ENCODE measurements at regions not wholly inside any gene's neighbourhood (a gene's known extent, or its start where the extent isn't known, plus 50 kb on each side); places are given as distances from the start of the nearest gene placed in this dataset.
"Not testable (repeated sequence)": the region's sequence is repeated elsewhere in the genome, so short reads cannot be mapped to it uniquely, and the experiment has no call there.

DNA sequence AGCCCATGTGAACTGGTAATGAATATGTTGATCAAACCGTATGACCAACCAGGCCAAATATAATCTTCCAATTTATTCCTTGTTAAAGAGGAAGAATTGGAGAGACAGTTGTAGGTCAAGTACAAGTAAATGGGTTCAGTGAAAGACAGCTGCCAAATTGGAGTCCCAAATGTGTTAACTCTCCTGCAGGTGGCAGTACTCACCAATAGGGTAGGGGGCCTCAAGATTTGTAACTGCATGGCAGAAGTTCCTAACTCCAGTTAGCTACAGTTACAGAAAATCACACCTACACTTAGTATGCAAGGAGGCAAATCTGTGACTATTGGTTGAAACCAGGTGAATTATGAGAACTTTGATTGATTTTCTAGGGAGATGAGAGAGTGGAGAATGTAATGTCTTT is 278.0 kb downstream of the ZBBX start:
- no peak for DNase-seq (ENCODE audit: low read depth, low spot score)

DNA sequence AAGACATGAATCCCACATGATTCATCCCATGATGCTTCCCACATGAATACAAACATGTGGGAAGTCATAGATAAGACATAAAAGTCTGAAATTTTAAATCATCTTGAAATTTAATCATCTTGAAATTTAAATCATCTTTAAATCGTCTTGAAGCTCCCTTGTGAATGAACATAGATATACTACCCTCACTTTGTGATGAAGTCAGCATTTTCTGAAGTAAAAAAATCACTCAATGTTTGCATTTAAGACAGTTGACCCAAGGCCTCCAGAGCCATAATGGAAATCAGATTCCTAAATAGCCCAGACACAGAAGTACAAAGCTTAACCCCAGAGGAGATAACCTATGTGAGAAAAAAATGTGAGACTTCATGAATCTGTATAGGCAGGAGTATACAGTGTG is 279.4 kb downstream of the ZBBX start:
- DNase-seq (ENCODE audit: low read depth, low spot score) = no peak

- no peak for DNase-seq (ENCODE audit: low read depth, low spot score)
Measured at GRCh38 chr3:167100200-167100599, 279.9 kb downstream of the ZBBX start.

GRCh38 chr3:167095976-167096375 is 284.1 kb downstream of the ZBBX start:
- peak; percentile 27 for DNase-seq (ENCODE audit: low read depth, low spot score)

DNA sequence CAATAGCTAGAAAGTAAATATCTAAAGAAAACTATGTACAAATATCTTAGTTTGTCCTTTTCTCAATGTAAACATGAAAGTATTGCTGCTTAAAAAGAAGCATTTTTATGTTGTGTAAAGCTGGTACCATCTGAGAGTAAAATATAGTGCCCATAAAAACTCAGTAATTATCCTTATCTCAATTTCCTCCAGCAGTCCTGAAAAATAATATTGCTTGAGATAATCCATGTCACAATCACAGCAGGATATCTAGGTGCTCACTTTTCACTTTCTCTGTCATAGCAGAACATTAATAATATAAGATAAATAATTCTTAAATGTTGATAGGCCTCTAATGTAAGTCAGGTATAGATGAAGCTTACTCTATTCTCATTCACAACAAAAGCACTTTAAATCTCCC is 285.5 kb downstream of the ZBBX start:
- no peak for DNase-seq (ENCODE audit: low read depth, low spot score)

GRCh38 chr3:167091226-167091625 is 288.9 kb downstream of the ZBBX start:
- DNase-seq (ENCODE audit: low read depth, low spot score) = no peak

- DNase-seq (ENCODE audit: low read depth, low spot score) = no peak
Measured at GRCh38 chr3:167084545-167084944, 295.6 kb downstream of the ZBBX start.

DNA sequence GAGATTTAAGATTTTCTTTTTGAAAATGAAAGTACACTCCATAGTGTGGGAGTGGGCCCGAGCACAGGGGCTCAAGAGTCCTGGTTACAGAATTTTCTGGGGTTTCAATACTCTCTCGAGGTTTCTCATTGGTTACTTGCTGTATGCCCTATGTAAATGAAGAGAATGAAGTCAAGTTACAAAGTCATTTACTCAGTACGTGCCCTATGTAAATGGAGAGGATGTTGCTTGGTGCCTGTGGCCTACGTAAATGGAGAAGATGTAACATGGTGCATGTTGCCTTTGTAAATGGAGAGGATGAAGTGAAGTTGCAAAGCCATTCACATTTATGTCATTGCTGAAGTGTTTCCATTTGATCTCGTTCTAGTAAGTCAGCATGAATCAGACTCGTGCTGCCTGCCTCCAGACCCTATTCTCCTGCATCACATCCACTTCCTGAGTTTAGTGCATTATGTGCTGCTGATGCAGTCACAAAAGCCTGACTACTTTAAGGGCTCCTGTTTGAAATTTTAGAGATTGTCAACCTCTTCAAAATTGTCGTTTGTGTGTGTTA is 302.0 kb downstream of the ZBBX start:
- peak; percentile 11 for DNase-seq (ENCODE audit: low read depth, low spot score)

GRCh38 chr3:167067787-167068161 is 312.3 kb downstream of the ZBBX start:
- DNase-seq (ENCODE audit: low read depth, low spot score) = no peak

- no peak for DNase-seq (ENCODE audit: low read depth, low spot score)
Measured at GRCh38 chr3:167066977-167067786, 312.9 kb downstream of the ZBBX start.

DNA sequence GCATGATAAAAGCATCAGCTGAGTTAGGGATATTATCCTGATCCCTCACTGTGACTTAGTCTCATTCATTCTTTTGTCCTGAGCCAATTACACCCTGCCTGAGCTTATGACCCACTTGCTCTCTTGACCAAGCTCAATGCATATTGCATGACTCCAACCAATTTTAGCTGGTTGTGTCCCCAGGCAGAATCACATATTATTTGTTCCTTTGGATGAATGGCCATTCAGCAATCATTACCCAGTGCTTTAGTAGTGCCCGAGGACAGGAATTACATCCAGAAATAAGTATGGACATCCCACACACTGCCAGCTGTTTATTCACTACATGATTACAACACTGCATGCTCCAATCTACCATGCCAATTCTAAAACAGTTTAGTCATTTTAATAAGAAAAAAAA is 322.5 kb downstream of the ZBBX start:
- DNase-seq (ENCODE audit: low read depth, low spot score) = no peak

DNA sequence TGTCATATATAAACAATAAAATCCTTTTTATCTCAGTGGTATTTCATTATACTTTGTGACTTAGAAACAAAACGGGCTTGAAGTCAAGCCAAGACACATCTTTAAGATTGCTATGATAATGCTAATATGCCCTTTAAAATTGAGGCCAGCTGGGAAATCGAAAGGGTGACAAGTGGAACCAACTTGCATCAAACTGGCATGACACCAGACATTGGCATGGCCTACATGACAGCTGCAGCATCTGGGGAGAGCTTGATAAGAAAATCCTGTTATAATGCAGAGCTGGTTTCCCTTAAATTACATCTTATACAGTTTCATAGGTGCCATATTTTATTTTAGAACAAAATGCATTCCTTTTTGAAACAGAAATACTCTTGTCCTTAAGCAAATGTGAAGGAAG is 325.2 kb downstream of the ZBBX start:
- DNase-seq (ENCODE audit: low read depth, low spot score) = no peak

- no peak for DNase-seq (ENCODE audit: low read depth, low spot score)
Measured at GRCh38 chr3:167051421-167051820, 328.7 kb downstream of the ZBBX start.

GRCh38 chr3:167033866-167034265 is 346.2 kb downstream of the ZBBX start:
- no peak for DNase-seq (ENCODE audit: low read depth, low spot score)

- peak; percentile 64 for DNase-seq (ENCODE audit: low read depth, low spot score)
Measured at GRCh38 chr3:167032267-167032876, 347.7 kb downstream of the ZBBX start.

DNA sequence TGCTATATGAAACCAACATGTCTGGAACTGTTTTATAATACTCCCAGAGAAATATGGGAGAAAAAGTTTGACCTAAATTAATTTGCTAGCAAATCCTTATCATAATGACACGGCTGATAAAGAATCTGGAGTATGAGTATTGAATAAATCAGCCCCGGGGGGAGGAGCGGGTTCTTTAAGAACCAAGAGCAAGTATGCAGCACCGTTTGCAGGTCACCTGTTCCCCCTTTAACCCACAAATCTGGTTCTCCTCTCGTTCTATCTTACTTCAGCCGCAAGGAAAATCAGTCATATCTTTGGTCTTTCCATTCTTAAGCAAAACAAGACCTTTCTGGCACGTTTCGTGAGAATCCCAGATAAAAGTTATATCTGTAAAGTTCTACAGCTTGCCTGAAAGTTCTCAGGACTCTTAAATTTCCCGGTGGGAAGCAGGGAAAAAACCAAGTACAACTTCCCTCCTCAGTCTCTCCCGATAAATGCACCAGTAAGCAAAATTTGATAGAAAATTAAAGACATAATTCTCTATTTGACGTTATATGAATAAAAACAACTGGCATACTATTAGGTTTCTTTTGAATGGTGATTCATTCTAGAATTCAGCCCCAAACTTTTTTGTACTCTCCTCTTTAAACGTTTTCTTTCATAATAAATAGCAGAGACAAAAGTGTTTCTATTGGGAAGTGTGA is 348.6 kb downstream of the ZBBX start:
- no peak for DNase-seq (ENCODE audit: low read depth, low spot score)

DNA sequence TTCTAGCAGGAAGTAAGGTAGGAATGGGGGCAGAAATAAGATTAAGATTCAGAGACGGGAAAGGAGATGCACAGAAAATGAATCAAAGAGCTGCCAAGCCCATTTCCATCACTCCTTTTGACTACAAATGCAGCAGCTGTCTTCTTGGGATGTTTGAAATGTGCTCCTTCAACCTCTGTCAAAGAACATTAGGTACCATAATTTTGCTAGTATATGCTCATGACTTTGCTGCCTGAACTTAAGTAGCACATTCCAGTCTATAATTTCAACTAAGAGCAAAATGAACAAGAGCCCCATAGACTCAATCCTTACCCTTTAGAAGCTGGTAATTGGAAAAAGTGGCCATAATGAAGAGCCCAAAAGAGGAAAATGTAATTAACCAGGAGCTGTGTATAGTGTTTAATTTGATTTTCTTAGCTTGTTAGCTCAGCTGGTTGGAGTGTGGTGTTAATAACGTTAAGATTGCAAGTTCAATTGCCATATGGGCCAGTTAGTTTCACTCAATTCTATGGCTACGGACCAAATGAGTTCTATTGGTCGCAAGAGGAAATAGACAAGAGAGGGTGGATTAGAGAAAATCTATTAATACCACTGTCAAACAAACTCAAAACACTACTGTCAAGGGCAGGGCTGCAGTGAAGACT is 349.9 kb downstream of the ZBBX start:
- no peak for DNase-seq (ENCODE audit: low read depth, low spot score)

DNA sequence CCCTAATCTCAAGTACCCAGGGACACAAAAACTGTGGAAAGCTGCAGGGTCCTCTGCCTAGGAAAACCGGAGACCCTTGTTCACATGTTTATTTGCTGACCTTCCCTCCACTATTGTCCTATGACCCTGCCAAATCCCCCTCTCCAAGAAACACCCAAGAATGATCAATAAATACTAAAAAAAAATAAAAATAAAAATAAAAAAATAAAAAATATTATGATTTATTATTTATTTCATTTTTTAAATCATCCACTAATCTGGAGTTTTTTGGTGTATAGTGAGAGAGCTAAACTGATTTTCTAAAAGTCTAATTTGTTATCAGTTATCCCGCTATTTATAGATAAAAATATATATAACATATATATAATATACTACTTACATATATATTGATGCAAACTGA is 360.6 kb downstream of the ZBBX start:
- DNase-seq (ENCODE audit: low read depth, low spot score) = not testable (repeated sequence)

- DNase-seq (ENCODE audit: low read depth, low spot score) = not testable (repeated sequence)
Measured at GRCh38 chr3:167018591-167019111, 361.4 kb downstream of the ZBBX start.

DNA sequence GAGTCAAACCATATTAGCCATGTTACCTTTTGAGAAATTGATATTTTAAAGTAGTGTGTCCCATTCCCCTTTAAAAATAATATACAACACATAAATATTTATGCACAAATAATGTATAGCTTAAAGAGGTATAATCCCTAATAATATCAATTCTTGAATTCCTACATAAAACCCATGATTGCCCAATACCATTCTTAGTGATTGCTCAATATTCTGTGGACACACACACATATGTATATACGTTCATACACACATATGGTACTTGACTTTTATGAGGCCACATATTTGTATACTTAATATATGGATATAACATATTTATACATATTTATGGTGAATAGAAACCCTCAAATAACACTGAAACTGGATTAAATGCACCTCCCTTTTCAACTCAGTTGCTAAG is 367.4 kb downstream of the ZBBX start:
- DNase-seq (ENCODE audit: low read depth, low spot score) = no peak

DNA sequence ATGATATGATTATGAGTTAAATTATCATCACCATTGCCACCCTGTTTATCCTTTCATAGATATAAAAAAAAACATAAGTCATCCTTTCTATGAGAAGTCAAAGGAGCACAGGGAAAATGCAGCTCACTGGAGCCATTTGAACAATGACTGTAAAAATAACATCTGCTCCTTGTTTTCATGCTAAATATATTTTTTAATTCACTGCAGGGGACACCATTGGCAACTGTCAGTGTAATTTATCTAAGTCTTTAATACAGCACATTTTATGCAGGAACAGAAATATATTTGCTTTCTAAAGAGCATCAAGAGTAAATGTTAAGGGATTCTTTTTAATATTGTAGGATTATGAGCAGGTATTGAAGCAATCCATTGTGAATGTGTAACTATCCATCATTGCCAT is 371.3 kb downstream of the ZBBX start:
- no peak for DNase-seq (ENCODE audit: low read depth, low spot score)

DNA sequence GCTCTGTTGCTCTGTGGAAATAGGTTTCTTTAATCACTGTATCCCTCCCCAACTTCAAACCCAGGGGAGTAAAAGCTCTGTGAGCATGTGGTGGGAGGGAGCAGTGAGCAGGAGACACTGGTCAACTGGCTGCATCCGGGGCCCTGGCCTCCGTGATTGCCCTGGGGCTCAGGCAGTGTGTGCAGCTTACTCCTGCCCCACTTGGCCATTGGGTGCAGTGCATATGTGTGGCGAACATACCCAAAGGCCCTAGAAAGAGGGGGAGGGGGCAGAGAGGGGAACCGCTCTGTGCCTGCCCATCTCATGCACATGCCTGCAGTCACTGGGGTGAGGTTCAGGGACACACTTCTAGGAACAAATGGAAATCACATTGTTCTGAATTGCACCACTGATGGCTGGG is 378.7 kb downstream of the ZBBX start:
- DNase-seq (ENCODE audit: low read depth, low spot score) = no peak
